ENCODE measurements at regions not wholly inside any gene's neighbourhood (a gene's known extent, or its start where the extent isn't known, plus 50 kb on each side); places are given as distances from the start of the nearest gene placed in this dataset.

GRCh38 chr10:78752708-78753107 is 316.1 kb upstream of the ZMIZ1 start:
- POLR2A ChIA-PET: no interaction called here
- H3K4me3 Mint-ChIP-seq: no peak overlapping the region

GRCh38 chr10:78754269-78755062 is 314.3 kb upstream of the ZMIZ1 start:
- H3K27me3 Mint-ChIP-seq: peaks cover 24 to 36% of the 10 kb centered on the region in 2 donors
- ChIA-PET POLR2A (no interaction called here), CTCF (no interaction called here)
- no peaks in the 10 kb centered on the region for H3K4me1 ChIP-seq (ENCODE audit: insufficient read depth, low read length)
- no peaks in the 10 kb centered on the region for H3K9me3 ChIP-seq (ENCODE audit: low read length)
- H3K4me3 Mint-ChIP-seq: no peak overlapping the region
- H3K27ac Mint-ChIP-seq: no peak overlapping the region
- DNase-seq: no peak
- no peak overlapping the region for H3K27ac ChIP-seq (ENCODE audit: low read depth, low read length)
- H3K4me3 ChIP-seq (ENCODE audit: low read length): no peak overlapping the region
- no peaks in the 10 kb centered on the region for H3K27me3 ChIP-seq (ENCODE audit: insufficient read depth, low read length, poor library complexity, severe bottlenecking)
- H3K36me3 Mint-ChIP-seq: no peaks in the 10 kb centered on the region
- H3K9me3 Mint-ChIP-seq: no peaks in the 10 kb centered on the region
- H3K4me1 Mint-ChIP-seq: no peaks in the 10 kb centered on the region
- no peaks in the 10 kb centered on the region for H3K36me3 ChIP-seq (ENCODE audit: insufficient read depth, low read length)

More at GRCh38 chr10:78752708-78753107, 316.1 kb upstream of the ZMIZ1 start:
- Histone ChIP-seq H3K4me1 (ENCODE audit: insufficient read depth, low read length) (no peaks in the 10 kb centered on the region), H3K27me3 (ENCODE audit: insufficient read depth, low read length, poor library complexity, severe bottlenecking) (no peaks in the 10 kb centered on the region), H3K27ac (ENCODE audit: low read depth, low read length) (no peak overlapping the region), H3K36me3 (ENCODE audit: insufficient read depth, low read length) (no peaks in the 10 kb centered on the region), H3K4me3 (ENCODE audit: low read length) (no peak overlapping the region), H3K9me3 (ENCODE audit: low read length) (no peaks in the 10 kb centered on the region)
- no peak for DNase-seq
- H3K27me3 Mint-ChIP-seq: peaks cover 30 to 40% of the 10 kb centered on the region in 2 donors
- H3K9me3 Mint-ChIP-seq: no peaks in the 10 kb centered on the region
- CTCF ChIA-PET: interaction anchor here (1.2 kb wide), 1 partner anchor 103 kb away, joined by 3 read pairs; no protein-coding TSS in a partner anchor
- no peak overlapping the region for H3K27ac Mint-ChIP-seq
- H3K36me3 Mint-ChIP-seq: no peaks in the 10 kb centered on the region
- H3K4me1 Mint-ChIP-seq: no peaks in the 10 kb centered on the region

GRCh38 chr10:78755063-78755701 is 313.6 kb upstream of the ZMIZ1 start:
- Mint-ChIP-seq H3K36me3 (no peaks in the 10 kb centered on the region), H3K27me3 (peaks cover 19 to 38% of the 10 kb centered on the region in 2 donors), H3K27ac (no peak overlapping the region), H3K4me1 (no peaks in the 10 kb centered on the region), H3K9me3 (no peaks in the 10 kb centered on the region), H3K4me3 (no peak overlapping the region)
- no peaks in the 10 kb centered on the region for H3K9me3 ChIP-seq (ENCODE audit: low read length)
- no peaks in the 10 kb centered on the region for H3K36me3 ChIP-seq (ENCODE audit: insufficient read depth, low read length)
- H3K27ac ChIP-seq (ENCODE audit: low read depth, low read length): no peak overlapping the region
- no peaks in the 10 kb centered on the region for H3K27me3 ChIP-seq (ENCODE audit: insufficient read depth, low read length, poor library complexity, severe bottlenecking)
- no peaks in the 10 kb centered on the region for H3K4me1 ChIP-seq (ENCODE audit: insufficient read depth, low read length)
- ChIA-PET POLR2A (no interaction called here), CTCF (no interaction called here)
- no peak overlapping the region for H3K4me3 ChIP-seq (ENCODE audit: low read length)
- DNase-seq: no peak

GRCh38 chr10:78755877-78756455 is 312.8 kb upstream of the ZMIZ1 start:
- Histone ChIP-seq H3K36me3 (ENCODE audit: insufficient read depth, low read length) (no peaks in the 10 kb centered on the region), H3K4me1 (ENCODE audit: insufficient read depth, low read length) (no peaks in the 10 kb centered on the region), H3K27me3 (ENCODE audit: insufficient read depth, low read length, poor library complexity, severe bottlenecking) (no peaks in the 10 kb centered on the region), H3K27ac (ENCODE audit: low read depth, low read length) (no peak overlapping the region), H3K9me3 (ENCODE audit: low read length) (no peaks in the 10 kb centered on the region), H3K4me3 (ENCODE audit: low read length) (no peak overlapping the region)
- Mint-ChIP-seq H3K9me3 (no peaks in the 10 kb centered on the region), H3K27me3 (peaks cover 18 to 38% of the 10 kb centered on the region in 2 donors), H3K36me3 (no peaks in the 10 kb centered on the region), H3K27ac (no peak overlapping the region), H3K4me1 (no peaks in the 10 kb centered on the region), H3K4me3 (no peak overlapping the region)
- no peak for DNase-seq
- CTCF ChIA-PET: no interaction called here
- POLR2A ChIA-PET: no interaction called here

GRCh38 chr10:78756604-78757343 is 312.0 kb upstream of the ZMIZ1 start:
- CTCF ChIA-PET: no interaction called here
- no peaks in the 10 kb centered on the region for H3K4me1 ChIP-seq (ENCODE audit: insufficient read depth, low read length)
- H3K27me3 ChIP-seq (ENCODE audit: insufficient read depth, low read length, poor library complexity, severe bottlenecking): no peaks in the 10 kb centered on the region
- no peak overlapping the region for H3K4me3 ChIP-seq (ENCODE audit: low read length)
- POLR2A ChIA-PET: no interaction called here
- Mint-ChIP-seq H3K4me3 (no peak overlapping the region), H3K27me3 (peaks cover 18 to 34% of the 10 kb centered on the region in 2 donors), H3K4me1 (no peaks in the 10 kb centered on the region), H3K27ac (no peak overlapping the region), H3K9me3 (no peaks in the 10 kb centered on the region), H3K36me3 (no peaks in the 10 kb centered on the region)
- no peaks in the 10 kb centered on the region for H3K9me3 ChIP-seq (ENCODE audit: low read length)
- DNase-seq: no peak
- H3K27ac ChIP-seq (ENCODE audit: low read depth, low read length): no peak overlapping the region
- no peaks in the 10 kb centered on the region for H3K36me3 ChIP-seq (ENCODE audit: insufficient read depth, low read length)

GRCh38 chr10:78757344-78757925 is 311.3 kb upstream of the ZMIZ1 start:
- H3K27ac Mint-ChIP-seq: no peak overlapping the region

GRCh38 chr10:78758176-78758575 is 310.6 kb upstream of the ZMIZ1 start:
- no peak for DNase-seq
- no peak overlapping the region for H3K4me3 Mint-ChIP-seq
- no peaks in the 10 kb centered on the region for H3K9me3 ChIP-seq (ENCODE audit: low read length)
- H3K27ac ChIP-seq (ENCODE audit: low read depth, low read length): no peak overlapping the region
- CTCF ChIA-PET: no interaction called here
- no peaks in the 10 kb centered on the region for H3K4me1 ChIP-seq (ENCODE audit: insufficient read depth, low read length)
- no peaks in the 10 kb centered on the region for H3K4me1 Mint-ChIP-seq
- H3K36me3 ChIP-seq (ENCODE audit: insufficient read depth, low read length): no peaks in the 10 kb centered on the region
- no peak overlapping the region for H3K27ac Mint-ChIP-seq
- POLR2A ChIA-PET: no interaction called here
- no peaks in the 10 kb centered on the region for H3K27me3 ChIP-seq (ENCODE audit: insufficient read depth, low read length, poor library complexity, severe bottlenecking)
- no peak overlapping the region for H3K4me3 ChIP-seq (ENCODE audit: low read length)
- no peaks in the 10 kb centered on the region for H3K9me3 Mint-ChIP-seq
- H3K36me3 Mint-ChIP-seq: no peaks in the 10 kb centered on the region
- peaks cover 18 to 21% of the 10 kb centered on the region in 2 donors for H3K27me3 Mint-ChIP-seq

More at GRCh38 chr10:78757344-78757925, 311.3 kb upstream of the ZMIZ1 start:
- Histone ChIP-seq H3K36me3 (ENCODE audit: insufficient read depth, low read length) (no peaks in the 10 kb centered on the region), H3K27ac (ENCODE audit: low read depth, low read length) (no peak overlapping the region), H3K9me3 (ENCODE audit: low read length) (no peaks in the 10 kb centered on the region), H3K4me1 (ENCODE audit: insufficient read depth, low read length) (no peaks in the 10 kb centered on the region), H3K4me3 (ENCODE audit: low read length) (no peak overlapping the region), H3K27me3 (ENCODE audit: insufficient read depth, low read length, poor library complexity, severe bottlenecking) (no peaks in the 10 kb centered on the region)
- no peaks in the 10 kb centered on the region for H3K9me3 Mint-ChIP-seq
- POLR2A ChIA-PET: no interaction called here
- DNase-seq: no peak
- H3K27me3 Mint-ChIP-seq: peaks cover 19 to 27% of the 10 kb centered on the region in 2 donors
- no peaks in the 10 kb centered on the region for H3K4me1 Mint-ChIP-seq
- H3K36me3 Mint-ChIP-seq: no peaks in the 10 kb centered on the region
- CTCF ChIA-PET: no interaction called here
- H3K4me3 Mint-ChIP-seq: no peak overlapping the region

Measured in CD8-positive, alpha-beta memory T cell (primary cell).